Rectal smooth muscle tissue (tissue), 1 donor: ENCODE measurements at regions not wholly inside any gene's neighbourhood (a gene's known extent, or its start where the extent isn't known, plus 50 kb on each side); places are given as distances from the start of the nearest gene placed in this dataset.

ENCODE experiments used
- H3K27ac ChIP-seq: one replicate; pipeline ENCODE4 v1.7.0; 2013; ENCODE audit warnings: low read depth, low read length, inconsistent platforms
- H3K27me3 ChIP-seq: one replicate; pipeline ENCODE4 v1.7.0; 2013; ENCODE audit warnings: low read length; ENCODE audit not compliant: control insufficient read depth, insufficient read depth
- H3K36me3 ChIP-seq: one replicate; pipeline ENCODE4 v1.7.0; 2013; ENCODE audit warnings: low read length; ENCODE audit not compliant: control insufficient read depth, insufficient read depth
- H3K4me1 ChIP-seq: one replicate; pipeline ENCODE4 v1.7.0; 2013; ENCODE audit warnings: low read length; ENCODE audit not compliant: control insufficient read depth, insufficient read depth
- H3K4me3 ChIP-seq: one replicate; pipeline ENCODE4 v1.7.0; 2013; ENCODE audit warnings: low read length
- H3K9ac ChIP-seq: one replicate; pipeline ENCODE4 v1.7.0; 2013; ENCODE audit warnings: low read length

DNA sequence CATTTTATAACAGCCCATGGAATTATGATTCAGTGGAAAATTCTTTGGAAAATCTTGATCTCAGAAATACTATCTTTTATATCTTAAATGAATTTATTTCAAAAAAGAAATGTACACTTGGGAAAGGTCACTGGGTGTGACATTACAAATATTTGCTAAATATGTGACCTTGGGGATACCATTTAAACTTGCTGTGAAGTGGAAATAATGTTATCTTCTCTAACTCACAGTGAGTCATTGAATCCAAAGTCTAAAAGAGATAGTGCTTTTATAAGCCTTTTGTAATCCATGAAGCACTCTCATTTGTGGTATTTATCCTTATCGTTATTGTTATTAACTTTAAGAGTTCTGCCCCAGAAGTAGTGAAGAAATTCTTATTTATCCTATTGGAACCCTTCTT is 289.8 kb upstream of the SEMA6D start:
- Histone ChIP-seq H3K27ac (no peak overlapping the region), H3K9ac (no peak overlapping the region), H3K36me3 (no peaks in the 10 kb centered on the region), H3K4me1 (no peaks in the 10 kb centered on the region), H3K27me3 (no peaks in the 10 kb centered on the region), H3K4me3 (no peak overlapping the region)

DNA sequence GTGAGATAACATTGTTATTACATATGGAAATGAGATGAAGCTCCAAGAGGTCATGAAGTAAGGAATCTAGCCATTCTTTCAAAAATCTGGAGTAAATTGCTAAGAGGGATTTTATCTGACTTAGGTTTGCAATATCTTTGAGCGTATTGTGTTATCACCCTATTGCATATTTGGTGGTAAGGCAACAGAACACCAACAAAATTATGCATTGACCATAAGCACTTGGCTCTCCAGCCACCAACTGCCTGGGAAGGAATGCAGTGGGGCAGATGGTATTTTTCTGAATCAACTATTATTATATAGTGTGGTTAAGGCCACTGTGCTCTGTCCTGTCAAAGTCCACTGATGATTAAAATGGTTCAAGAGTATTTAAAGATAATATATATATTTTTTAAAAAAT is 287.9 kb upstream of the SEMA6D start:
- Histone ChIP-seq H3K36me3 (no peaks in the 10 kb centered on the region), H3K4me1 (no peaks in the 10 kb centered on the region), H3K4me3 (no peak overlapping the region), H3K9ac (no peak overlapping the region), H3K27me3 (no peaks in the 10 kb centered on the region), H3K27ac (no peak overlapping the region)

DNA sequence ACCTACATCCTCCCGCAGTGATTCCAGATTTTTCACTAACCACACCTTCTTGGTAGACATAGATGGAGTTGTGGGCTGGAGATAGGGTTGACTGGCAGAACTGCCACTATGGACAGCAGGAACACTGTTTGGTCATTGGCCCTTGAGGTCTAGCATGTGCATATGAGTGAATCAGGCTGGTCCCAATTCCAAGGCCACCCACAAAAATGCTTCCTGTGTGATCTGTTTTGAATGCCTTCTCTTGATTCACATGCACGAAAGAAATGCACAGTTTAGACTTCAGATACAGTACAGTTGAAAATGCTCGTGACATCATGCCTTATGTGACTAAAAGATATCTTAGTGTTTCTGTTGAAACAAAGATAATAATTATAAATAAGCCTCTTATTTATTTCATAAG is 285.8 kb upstream of the SEMA6D start:
- no peaks in the 10 kb centered on the region for H3K4me1 ChIP-seq
- H3K27me3 ChIP-seq: no peaks in the 10 kb centered on the region
- H3K9ac ChIP-seq: no peak overlapping the region
- no peaks in the 10 kb centered on the region for H3K36me3 ChIP-seq
- no peak overlapping the region for H3K27ac ChIP-seq
- H3K4me3 ChIP-seq: no peak overlapping the region

DNA sequence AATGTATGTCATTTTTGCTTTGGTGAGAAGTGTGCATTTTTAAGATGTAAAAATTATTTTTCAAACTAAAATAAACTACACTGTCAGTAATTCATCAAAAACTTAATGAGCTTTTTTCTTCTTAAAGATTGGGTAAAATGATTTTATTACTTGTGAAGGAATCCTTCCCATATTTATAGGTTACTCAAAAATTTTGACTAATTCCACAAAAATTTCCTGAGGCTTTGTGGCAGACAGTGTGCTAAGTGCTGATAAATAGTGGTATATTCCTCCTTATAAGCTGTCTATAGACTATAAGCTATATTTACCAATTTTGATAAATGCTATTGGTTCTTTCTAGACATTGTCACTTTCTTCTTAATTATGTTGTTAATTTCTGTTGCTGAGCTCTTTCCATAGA is 284.5 kb upstream of the SEMA6D start:
- Histone ChIP-seq H3K27me3 (no peaks in the 10 kb centered on the region), H3K4me3 (no peak overlapping the region), H3K27ac (no peak overlapping the region), H3K9ac (no peak overlapping the region), H3K4me1 (no peaks in the 10 kb centered on the region), H3K36me3 (no peaks in the 10 kb centered on the region)

DNA sequence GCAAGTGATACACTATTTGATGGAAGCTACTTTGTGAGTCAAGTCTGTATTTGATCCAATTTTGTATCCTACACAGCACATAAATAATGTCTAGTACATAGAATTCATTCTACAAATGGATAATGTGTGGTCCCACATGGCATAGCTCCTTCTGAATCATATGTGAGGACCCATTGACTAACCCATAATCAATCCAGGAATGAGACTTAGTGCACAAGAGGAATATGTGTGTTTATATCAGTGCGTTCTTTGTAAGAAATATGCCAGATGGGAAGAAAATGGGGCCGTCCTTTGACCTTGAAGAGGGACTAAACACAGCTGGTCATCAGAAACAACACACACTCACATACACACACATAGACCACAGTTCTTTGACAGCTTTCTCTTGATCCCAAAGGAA is 282.7 kb upstream of the SEMA6D start:
- H3K9ac ChIP-seq: no peak overlapping the region
- H3K36me3 ChIP-seq: no peaks in the 10 kb centered on the region
- peaks cover 4% of the 10 kb centered on the region for H3K4me1 ChIP-seq
- H3K27ac ChIP-seq: no peak overlapping the region
- no peak overlapping the region for H3K4me3 ChIP-seq
- no peaks in the 10 kb centered on the region for H3K27me3 ChIP-seq

DNA sequence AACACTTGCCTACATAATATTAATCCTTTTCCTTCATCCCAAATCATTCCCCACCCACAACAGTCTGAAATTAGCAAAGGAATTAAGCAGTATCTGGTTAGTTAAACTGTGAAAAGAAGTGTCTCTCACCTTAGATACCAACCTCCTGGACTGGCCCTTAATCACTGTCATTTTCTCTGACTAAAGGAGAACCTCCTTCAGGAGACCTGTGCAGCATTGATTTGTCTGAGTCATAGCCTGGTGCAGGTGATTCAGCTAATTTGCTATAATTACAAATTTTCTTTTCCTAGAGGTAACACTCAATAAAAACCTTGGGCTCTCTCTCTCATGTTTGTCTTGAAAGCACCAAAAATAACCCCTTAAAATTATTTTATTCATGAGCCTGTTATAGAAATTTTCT is 279.8 kb upstream of the SEMA6D start:
- Histone ChIP-seq H3K27ac (no peak overlapping the region), H3K4me1 (peaks cover 13% of the 10 kb centered on the region), H3K4me3 (no peak overlapping the region), H3K36me3 (no peaks in the 10 kb centered on the region), H3K27me3 (no peaks in the 10 kb centered on the region), H3K9ac (no peak overlapping the region)

DNA sequence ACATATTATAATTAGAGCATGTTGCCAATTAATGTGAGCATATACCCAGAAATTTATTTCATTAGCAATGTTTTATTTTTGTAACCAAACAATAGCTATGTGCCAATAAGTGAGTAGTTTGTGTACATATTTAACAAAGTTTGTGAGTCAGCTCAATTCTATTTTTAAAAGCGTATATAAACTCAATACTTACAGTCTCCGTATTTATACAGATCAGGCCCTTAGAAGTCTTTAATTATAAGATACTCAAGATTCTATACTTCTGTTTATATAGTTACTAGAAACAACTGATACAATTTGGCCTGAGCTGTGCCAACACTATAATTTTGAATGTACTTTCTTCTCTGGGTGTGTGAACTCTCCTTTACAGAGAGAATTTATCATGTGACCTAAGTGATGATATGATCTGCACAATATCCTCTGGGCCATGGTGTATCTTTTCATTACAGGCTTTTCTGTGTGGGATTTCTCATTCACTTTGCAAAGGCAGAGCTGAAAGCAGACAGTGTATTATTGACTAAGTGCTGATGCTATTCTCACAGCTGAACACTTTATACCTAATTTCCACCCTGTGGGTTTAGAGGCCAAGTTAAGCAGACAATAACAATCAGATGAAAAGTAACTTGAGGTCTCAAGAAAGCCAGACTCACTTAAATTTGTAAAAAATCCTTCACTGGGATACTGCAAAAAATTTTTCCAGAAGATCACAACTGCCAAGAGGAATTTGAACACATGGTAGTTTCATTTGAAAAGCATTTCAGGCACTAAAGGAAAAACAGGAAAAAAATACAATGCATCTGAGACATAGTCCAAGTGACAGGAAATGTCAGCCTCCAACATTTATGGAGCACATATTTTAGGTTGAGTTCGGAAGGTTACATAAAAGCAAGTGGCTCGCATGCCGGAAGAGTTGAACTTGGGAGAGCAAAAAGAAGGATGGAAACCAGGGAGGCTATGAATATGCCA is 277.9 kb upstream of the SEMA6D start:
- Histone ChIP-seq H3K27ac (peak overlapping the region; percentile 9), H3K27me3 (no peaks in the 10 kb centered on the region)

DNA sequence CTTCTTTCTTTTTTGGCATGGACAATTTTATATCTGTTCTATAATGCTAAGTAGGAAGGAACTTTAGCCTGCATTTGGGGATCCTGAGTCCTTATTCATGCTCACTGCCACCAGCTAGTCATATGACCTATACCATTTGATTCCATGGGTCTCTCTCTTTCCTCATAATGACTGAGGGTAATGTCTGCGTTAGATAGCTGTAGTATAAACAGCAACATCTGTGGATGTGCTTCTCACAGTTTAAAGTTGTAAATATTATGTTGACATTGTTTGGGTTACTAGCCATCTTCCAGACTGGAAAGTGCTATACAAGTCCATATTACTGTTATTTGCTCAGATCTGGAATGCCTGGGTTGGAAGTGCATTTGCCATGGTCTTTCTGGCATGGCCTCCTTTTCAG is 274.9 kb upstream of the SEMA6D start:
- Histone ChIP-seq H3K9ac (no peak overlapping the region), H3K4me1 (peaks cover 13% of the 10 kb centered on the region), H3K27ac (no peak overlapping the region), H3K27me3 (no peaks in the 10 kb centered on the region), H3K36me3 (no peaks in the 10 kb centered on the region), H3K4me3 (no peak overlapping the region)

More for the DNA sequence above, 277.9 kb upstream of the SEMA6D start:
- no peak overlapping the region for H3K9ac ChIP-seq
- H3K36me3 ChIP-seq: no peaks in the 10 kb centered on the region
- H3K4me1 ChIP-seq: peaks cover 13% of the 10 kb centered on the region
- no peak overlapping the region for H3K4me3 ChIP-seq

DNA sequence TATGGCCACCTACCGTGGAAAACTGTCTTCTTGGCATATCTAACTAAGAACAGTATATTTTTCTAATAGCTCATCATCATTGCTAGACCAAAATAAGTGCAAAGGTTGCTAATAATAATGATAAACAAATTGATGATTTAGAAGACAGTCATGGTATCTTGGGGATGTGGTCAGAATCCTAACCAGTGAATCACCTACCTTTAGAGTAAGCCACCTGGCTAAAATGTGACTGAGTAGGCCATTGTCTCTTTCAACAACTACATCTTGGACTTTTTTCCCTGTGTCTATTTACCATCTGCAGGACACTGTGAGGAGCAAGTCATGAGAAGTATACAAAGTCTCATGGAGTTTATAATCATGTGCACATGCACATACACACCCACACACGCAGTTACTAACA is 273.5 kb upstream of the SEMA6D start:
- H3K36me3 ChIP-seq: no peaks in the 10 kb centered on the region
- H3K4me1 ChIP-seq: peaks cover 13% of the 10 kb centered on the region
- H3K27ac ChIP-seq: no peak overlapping the region
- no peaks in the 10 kb centered on the region for H3K27me3 ChIP-seq
- H3K4me3 ChIP-seq: no peak overlapping the region
- H3K9ac ChIP-seq: no peak overlapping the region

DNA sequence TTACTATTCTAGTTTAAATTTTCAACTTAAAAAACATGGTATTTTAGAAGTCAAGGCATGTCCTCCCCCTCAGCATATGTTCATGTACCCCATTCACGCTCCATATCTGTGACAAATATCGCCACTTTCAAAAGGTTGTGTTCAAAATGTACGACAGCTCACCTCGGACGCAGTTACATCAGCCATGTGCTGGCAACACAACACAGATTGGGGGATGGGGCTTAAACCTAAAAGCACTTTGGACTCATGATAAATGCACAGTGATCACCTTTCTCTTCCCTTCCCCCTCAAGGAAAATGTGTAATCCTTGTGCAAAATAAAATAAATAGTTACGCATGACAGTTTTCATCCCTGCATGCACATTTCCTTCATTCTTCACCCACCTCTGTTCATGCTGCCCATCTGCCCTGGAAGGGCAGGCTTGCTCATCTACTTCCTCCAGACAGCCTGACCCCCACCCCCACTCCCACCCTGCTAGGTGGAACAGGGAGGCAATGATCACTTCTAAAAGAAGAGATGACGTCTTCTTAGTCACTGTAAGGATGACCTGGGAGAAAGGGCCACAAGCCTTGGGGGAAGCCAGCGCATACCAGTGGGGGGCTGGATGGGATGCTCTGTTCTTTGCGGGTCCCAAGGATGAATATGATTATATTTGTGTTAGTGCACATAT is 271.4 kb upstream of the SEMA6D start:
- H3K27ac ChIP-seq: no peak overlapping the region
- H3K4me3 ChIP-seq: no peak overlapping the region
- H3K4me1 ChIP-seq: peaks cover 3% of the 10 kb centered on the region
- H3K9ac ChIP-seq: no peak overlapping the region
- H3K27me3 ChIP-seq: no peaks in the 10 kb centered on the region
- no peaks in the 10 kb centered on the region for H3K36me3 ChIP-seq

DNA sequence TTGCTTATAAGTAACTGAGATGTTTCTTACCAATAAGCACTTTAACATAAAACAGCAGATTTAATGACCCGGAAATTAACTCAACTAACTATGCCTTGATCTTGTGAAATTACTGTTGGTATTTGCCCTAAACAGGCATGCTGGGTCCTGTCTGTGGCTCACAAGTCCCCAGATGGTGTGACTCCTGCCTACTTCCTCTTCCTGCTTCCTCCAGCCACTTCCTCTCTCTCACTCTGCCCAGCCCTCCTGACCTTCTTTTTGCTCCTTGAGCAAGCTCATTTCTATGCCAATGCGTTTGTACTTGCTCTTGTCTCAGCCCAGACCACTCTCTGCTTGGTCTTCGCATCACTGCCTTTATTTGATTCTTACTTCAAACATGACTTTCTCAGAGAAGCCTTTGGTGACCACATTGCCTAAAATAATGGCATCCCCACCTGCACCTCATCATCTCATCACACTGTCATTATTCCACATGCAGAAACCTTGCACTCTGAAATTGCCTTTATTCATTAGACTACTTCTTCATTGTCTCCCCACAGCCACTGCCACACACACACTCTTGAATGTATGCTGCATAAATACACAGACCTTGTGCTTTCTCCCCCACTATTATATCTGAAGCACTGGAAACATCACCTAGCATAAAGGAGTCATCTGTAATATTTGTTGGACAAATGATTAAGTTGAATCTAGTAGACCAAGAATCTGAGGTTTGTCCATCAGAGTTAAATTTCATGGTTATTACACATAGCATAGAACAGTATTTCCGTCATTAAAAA is 256.3 kb upstream of the SEMA6D start:
- no peak overlapping the region for H3K4me3 ChIP-seq
- no peaks in the 10 kb centered on the region for H3K27me3 ChIP-seq
- H3K4me1 ChIP-seq: no peaks in the 10 kb centered on the region
- H3K27ac ChIP-seq: no peak overlapping the region
- no peaks in the 10 kb centered on the region for H3K36me3 ChIP-seq
- no peak overlapping the region for H3K9ac ChIP-seq

DNA sequence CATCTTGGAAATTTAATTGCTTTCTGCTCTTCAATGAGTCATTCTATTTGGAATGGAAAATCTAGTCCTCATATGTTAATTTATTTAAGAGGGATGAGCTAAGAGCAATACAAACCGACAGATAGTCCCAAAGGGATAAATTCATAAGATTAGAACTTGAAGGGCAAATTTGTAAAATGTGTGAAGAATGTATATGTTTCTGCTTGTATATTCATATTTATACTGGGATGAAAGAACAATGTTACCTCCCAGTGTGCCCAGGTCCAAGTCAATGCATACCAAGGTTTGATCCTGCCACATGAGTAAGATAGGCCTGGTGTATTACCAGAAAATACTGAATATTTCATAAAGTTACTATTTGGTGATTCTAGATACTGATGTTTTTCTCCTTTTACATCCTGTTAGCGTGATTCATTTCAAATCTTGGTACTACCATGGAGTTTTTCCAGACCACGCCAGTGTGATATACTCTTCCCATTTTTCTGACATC is 255.6 kb upstream of the SEMA6D start:
- H3K36me3 ChIP-seq: no peaks in the 10 kb centered on the region
- H3K27me3 ChIP-seq: no peaks in the 10 kb centered on the region
- no peak overlapping the region for H3K27ac ChIP-seq
- no peak overlapping the region for H3K4me3 ChIP-seq
- no peaks in the 10 kb centered on the region for H3K4me1 ChIP-seq
- no peak overlapping the region for H3K9ac ChIP-seq
